Panc1 (cell line): ENCODE measurements at regions not wholly inside any gene's neighbourhood (a gene's known extent, or its start where the extent isn't known, plus 50 kb on each side); places are given as distances from the start of the nearest gene placed in this dataset.

Experiments
- ATAC-seq: fragments of 200-7000 bp; cut with Tn5 transposase; 2 replicates; pipeline ENCODE4 v1.9.1; 2020; ENCODE audit warnings: mild to moderate bottlenecking, moderate library complexity
- BruUV-seq: library from RNA; stranded (reverse); fragments of 400-500 nt; replicated peaks from 2 replicates; lab custom pipeline; 2021; lab: Mats Ljungman, UMichigan
- CTCF ChIA-PET: fragments of 300-600 bp; sonication (Branson Sonifier 250); formaldehyde crosslinking; loops from one replicate; lab custom pipeline; 2022; ENCODE audit warnings: antibody characterized with exemption; lab: Charles Lee
- POLR2A ChIA-PET: fragments of 300-600 bp; sonication (Branson Sonifier 250); formaldehyde crosslinking; loops from one replicate; lab custom pipeline; 2022; ENCODE audit warnings: antibody characterized with exemption; lab: Charles Lee
- DNase-seq: peaks from one replicate; pipeline ENCODE4 v3.0.0-alpha.2; 2010; ENCODE audit warnings: low read depth, low spot score
- H3K27ac ChIP-seq: 2 replicates; pipeline ENCODE4 v1.5.1; 2011; ENCODE audit warnings: mild to moderate bottlenecking, low read length, inconsistent platforms
- H3K27me3 ChIP-seq: fragments of 200-500 bp; sonication (Bioruptor generic); 2 replicates; pipeline ENCODE4 v1.6.0; 2014; ENCODE audit warnings: low read length, inconsistent platforms; ENCODE audit not compliant: control insufficient read depth, insufficient read depth
- H3K36me3 ChIP-seq: fragments of 200-500 bp; sonication (Bioruptor generic); 2 replicates; pipeline ENCODE4 v1.5.1; 2014; ENCODE audit warnings: inconsistent platforms, mild to moderate bottlenecking, low read length, moderate library complexity; ENCODE audit not compliant: control insufficient read depth, insufficient read depth
- H3K4me1 ChIP-seq: 2 replicates; pipeline ENCODE4 v1.5.1; 2011; ENCODE audit warnings: inconsistent platforms, mild to moderate bottlenecking, low read length, moderate library complexity; ENCODE audit not compliant: control insufficient read depth, insufficient read depth
- H3K4me3 ChIP-seq, 2 experiments: 2 replicates each; pipeline ENCODE4 v1.5.1; 2011 to 2012; ENCODE audit warnings: low read depth in 2 of 2, low read length in 2 of 2, mild to moderate bottlenecking in 2 of 2, inconsistent platforms in 1 of 2, moderate library complexity in 1 of 2
- H3K9me3 ChIP-seq: fragments of 200-500 bp; sonication (Bioruptor generic); 2 replicates; pipeline ENCODE4 v1.5.1; 2014; ENCODE audit warnings: low read depth, mild to moderate bottlenecking, inconsistent platforms, low read length, moderate library complexity; ENCODE audit not compliant: control insufficient read depth, insufficient read depth
- CTCF ChIP-seq: fragments of 450-650 bp; IDR thresholded peaks from 2 replicates; pipeline ENCODE4 v1.5.1; 2017; ENCODE audit warnings: mild to moderate bottlenecking
- POLR2AphosphoS5 ChIP-seq: IDR thresholded peaks from 2 replicates; pipeline ENCODE4 v1.6.1; 2012; ENCODE audit warnings: mild to moderate bottlenecking, low read depth, low read length, moderate library complexity
- REST ChIP-seq, 2 experiments: IDR thresholded peaks; 2 replicates each; pipeline ENCODE4 v1.6.1; 2011 to 2012; ENCODE audit warnings: low read depth in 2 of 2, control low read depth in 1 of 2, low read length in 1 of 2, mild to moderate bottlenecking in 1 of 2, moderate library complexity in 1 of 2; ENCODE audit not compliant: insufficient read depth in 1 of 2
- SIN3A ChIP-seq: IDR thresholded peaks from 2 replicates; pipeline ENCODE4 v1.6.1; 2012; ENCODE audit warnings: low read depth, mild to moderate bottlenecking, low read length, moderate library complexity, borderline replicate concordance; ENCODE audit not compliant: insufficient read depth
- TCF7L2 ChIP-seq: IDR thresholded peaks from 2 replicates; pipeline ENCODE4 v1.6.1; 2011; ENCODE audit warnings: mild to moderate bottlenecking, low read depth, low read length, inconsistent platforms
- in situ Hi-C: cut with HindIII; loops from 2 replicates; pipeline ENCODE4 v1.10.0; 2016; ENCODE audit warnings: low sequenced_read_pairs, low pct_unique_long_range_greater_than_20kb
- intact Hi-C: fragments of 100-400 bp; cut with micrococcal nuclease; formaldehyde crosslinking; loops from one replicate; pipeline ENCODE4 v1.10.0; 2022; ENCODE audit not compliant: unreplicated experiment

- ATAC-seq (peak; percentile 89), DNase-seq (peak; percentile 72)
- no peak for TF ChIP-seq REST (IDR thresholded peaks at IDR 0.05; ENCODE audit: insufficient read depth in 1 of 2, low read depth in 2 of 2, low read length in 1 of 2)
- TF ChIP-seq CTCF = no peak
- no peak for TF ChIP-seq SIN3A
- no peak for TF ChIP-seq TCF7L2
- no peak for TF ChIP-seq POLR2AphosphoS5
- no peak overlapping the region for H3K4me3 ChIP-seq
- no peaks in the 10 kb centered on the region for H3K27me3 ChIP-seq
- no peaks in the 10 kb centered on the region for H3K36me3 ChIP-seq
- in situ Hi-C loops = no loop called here
- no peaks in the 10 kb centered on the region; the same call in 1 of the 2 replicates for H3K4me1 ChIP-seq
- intact Hi-C loops = no loop called here
- no peaks in the 10 kb centered on the region for H3K9me3 ChIP-seq
- ChIA-PET CTCF (no interaction called here), POLR2A (no interaction called here)
- H3K27ac ChIP-seq = no peak overlapping the region; the same call in 1 of the 2 replicates
- BruUV-seq = no TSS peak
Observed at GRCh38 chr1:93779540-93780165, 98.0 kb upstream of the BCAR3 start.

GRCh38 chr1:93778457-93778856 is 96.8 kb upstream of the BCAR3 start:
- ChIA-PET CTCF (no interaction called here), POLR2A (no interaction called here)
- Histone ChIP-seq H3K9me3 (no peaks in the 10 kb centered on the region), H3K27ac (no peak overlapping the region), H3K27me3 (no peaks in the 10 kb centered on the region), H3K4me3 (no peak overlapping the region), H3K36me3 (no peaks in the 10 kb centered on the region), H3K4me1 (no peaks in the 10 kb centered on the region; the same call in 1 of the 2 replicates)
- in situ Hi-C loops (no loop called here), intact Hi-C loops (no loop called here)
- DNase-seq (no peak), ATAC-seq (no peak)
- TF ChIP-seq REST (IDR thresholded peaks at IDR 0.05; ENCODE audit: insufficient read depth in 1 of 2, low read depth in 2 of 2, low read length in 1 of 2) (no peak), TCF7L2 (no peak), CTCF (no peak), SIN3A (no peak), POLR2AphosphoS5 (no peak)
- no TSS peak for BruUV-seq
